Liver (tissue), 8 donors: ENCODE measurements at regions not wholly inside any gene's neighbourhood (a gene's known extent, or its start where the extent isn't known, plus 50 kb on each side); places are given as distances from the start of the nearest gene placed in this dataset.

Experiments used
- DNase-seq: peaks from one replicate; pipeline ENCODE4 v3.0.0-alpha.2; 2017; ENCODE audit warnings: low spot score
- H3K27ac ChIP-seq, 2 donors: one replicate each; pipeline ENCODE4 v1.7.0; 2013; ENCODE audit warnings: inconsistent platforms in 2 of 2, low read length in 2 of 2, control low read depth in 1 of 2, low read depth in 1 of 2, mild to moderate bottlenecking in 1 of 2
- H3K27me3 ChIP-seq, 4 donors: one replicate each; pipeline versions ENCODE4 v1.6.1 to v1.7.0; 2013; ENCODE audit warnings: low read length in 3 of 4, inconsistent platforms in 1 of 4, mild to moderate bottlenecking in 1 of 4, moderate library complexity in 1 of 4; ENCODE audit not compliant: control insufficient read depth in 4 of 4, insufficient read depth in 4 of 4
- H3K36me3 ChIP-seq, 4 donors: one replicate each; pipeline versions ENCODE4 v1.6.1 to v1.7.0; 2013; ENCODE audit warnings: low read length in 3 of 4, mild to moderate bottlenecking in 3 of 4, low read depth in 1 of 4, moderate library complexity in 1 of 4; ENCODE audit not compliant: control insufficient read depth in 4 of 4, insufficient read depth in 3 of 4
- H3K4me1 ChIP-seq, 4 donors: one replicate each; pipeline versions ENCODE4 v1.6.1 to v1.7.0; 2013; ENCODE audit warnings: low read length in 3 of 4, mild to moderate bottlenecking in 3 of 4, moderate library complexity in 1 of 4; ENCODE audit not compliant: control insufficient read depth in 4 of 4, insufficient read depth in 4 of 4
- H3K4me3 ChIP-seq, 3 donors: one replicate each; pipeline versions ENCODE4 v1.6.1 to v1.7.0; 2013; ENCODE audit warnings: low read length in 3 of 3, control low read depth in 1 of 3, low read depth in 1 of 3, mild to moderate bottlenecking in 1 of 3
- H3K9ac ChIP-seq, 2 donors: one replicate each; pipeline ENCODE4 v1.7.0; 2013; ENCODE audit warnings: low read length in 2 of 2, mild to moderate bottlenecking in 2 of 2, moderate library complexity in 2 of 2, control low read depth in 1 of 2, low read depth in 1 of 2
- H3K9me3 ChIP-seq, 4 donors: one replicate each; pipeline versions ENCODE4 v1.6.1 to v1.7.0; 2013; ENCODE audit warnings: low read length in 3 of 4; ENCODE audit not compliant: control insufficient read depth in 4 of 4
- ATF3 ChIP-seq: IDR thresholded peaks from 2 replicates; pipeline ENCODE4 v1.6.1; 2016; ENCODE audit warnings: antibody characterized with exemption
- CTCF ChIP-seq: fragments of 150-350 bp; IDR thresholded peaks from 2 replicates; pipeline ENCODE4 v1.5.1; 2017; ENCODE audit warnings: improper control_type of control experiment, low read depth, low read length; ENCODE audit not compliant: missing input control
- EGR1 ChIP-seq, 2 donors: IDR thresholded peaks; 2 replicates each; pipeline ENCODE4 v1.6.1; 2016 to 2018; ENCODE audit warnings: antibody characterized with exemption in 2 of 2, low read depth in 2 of 2
- FOXA1 ChIP-seq: IDR thresholded peaks from 2 replicates; pipeline ENCODE4 v1.6.1; 2016; ENCODE audit warnings: antibody characterized with exemption
- FOXA2 ChIP-seq: IDR thresholded peaks from 2 replicates; pipeline ENCODE4 v1.6.1; 2016; ENCODE audit warnings: antibody characterized with exemption
- GABPA ChIP-seq, 2 donors: IDR thresholded peaks in 1 of 2; conservative IDR thresholded peaks in 1 of 2; 2 replicates each; pipeline ENCODE4 v1.6.1; 2016; ENCODE audit warnings: antibody characterized with exemption in 2 of 2, mild to moderate bottlenecking in 1 of 2, moderate library complexity in 1 of 2
- HNF4A ChIP-seq, 2 donors: conservative IDR thresholded peaks; 2 replicates each; pipeline ENCODE4 v1.6.1; 2016; ENCODE audit warnings: antibody characterized with exemption in 2 of 2, mild to moderate bottlenecking in 2 of 2
- HNF4G ChIP-seq: IDR thresholded peaks from 2 replicates; pipeline ENCODE4 v1.6.1; 2016; ENCODE audit warnings: antibody characterized with exemption
- JUND ChIP-seq, 2 donors: IDR thresholded peaks; 2 replicates each; pipeline ENCODE4 v1.6.1; 2016; ENCODE audit warnings: antibody characterized with exemption in 2 of 2
- MAX ChIP-seq: IDR thresholded peaks from 2 replicates; pipeline ENCODE4 v1.6.1; 2016; ENCODE audit warnings: antibody characterized with exemption
- NR2F2 ChIP-seq: IDR thresholded peaks from 2 replicates; pipeline ENCODE4 v1.6.1; 2016; ENCODE audit warnings: antibody characterized with exemption
- RAD21 ChIP-seq, 2 donors: IDR thresholded peaks; 2 replicates each; pipeline ENCODE4 v1.6.1; 2016; ENCODE audit warnings: antibody characterized with exemption in 2 of 2, mild to moderate bottlenecking in 2 of 2
- REST ChIP-seq: IDR thresholded peaks from 2 replicates; pipeline ENCODE4 v1.6.1; 2016; ENCODE audit warnings: antibody characterized with exemption, mild to moderate bottlenecking
- RXRA ChIP-seq, 2 donors: IDR thresholded peaks; 2 replicates each; pipeline ENCODE4 v1.6.1; 2017 to 2018; ENCODE audit warnings: antibody characterized with exemption in 2 of 2, mild to moderate bottlenecking in 1 of 2
- SP1 ChIP-seq: IDR thresholded peaks from 2 replicates; pipeline ENCODE4 v1.6.1; 2018; ENCODE audit warnings: antibody characterized with exemption, mild to moderate bottlenecking
- TAF1 ChIP-seq: conservative IDR thresholded peaks from 2 replicates; pipeline ENCODE4 v1.6.1; 2016; ENCODE audit warnings: antibody characterized with exemption, mild to moderate bottlenecking
- YY1 ChIP-seq: IDR thresholded peaks from 2 replicates; pipeline ENCODE4 v1.6.1; 2016; ENCODE audit warnings: antibody characterized with exemption, mild to moderate bottlenecking
- ZBTB33 ChIP-seq: IDR thresholded peaks from 2 replicates; pipeline ENCODE4 v1.6.1; 2016; ENCODE audit warnings: antibody characterized with exemption
- WGBS: extraction: QIAGEN DNeasy Blood & Tissue Kit; methylation state at CpG from one replicate; pipeline ENCODE4 v1.1.7; 2013; 5-methylcytosine and 5-hydroxymethylcytosine counted together
- donor health status: healthy.
- donor health status: healthy.
- donor health status: healthy.
- donor health status: healthy.
- donor health status: healthy.

GRCh38 chr2:6448893-6449292 is 416.8 kb downstream of the CMPK2 start:
- Histone ChIP-seq H3K9me3 (no peaks in the 10 kb centered on the region), H3K36me3 (no peaks in the 10 kb centered on the region), H3K27ac (no peak overlapping the region), H3K9ac (no peak overlapping the region), H3K27me3 (peaks cover 0 to 4% (median 0%) of the 10 kb centered on the region in 4 donors), H3K4me1 (no peaks in the 10 kb centered on the region), H3K4me3 (no peak overlapping the region)
- TF ChIP-seq GABPA (IDR thresholded peaks at IDR 0.05 in 1 of 2, conservative IDR thresholded peaks at IDR 0.05 in 1 of 2) (no peak), MAX (no peak), FOXA2 (no peak), HNF4G (no peak), NR2F2 (no peak), SP1 (no peak), EGR1 (IDR thresholded peaks at IDR 0.05; ENCODE audit: low read depth in 2 of 2) (no peak), RAD21 (IDR thresholded peaks at IDR 0.05) (no peak), FOXA1 (no peak), TAF1 (no peak), CTCF (no peak), REST (no peak), YY1 (no peak), ZBTB33 (no peak), RXRA (IDR thresholded peaks at IDR 0.05) (no peak), ATF3 (no peak), JUND (IDR thresholded peaks at IDR 0.05) (no peak), HNF4A (conservative IDR thresholded peaks at IDR 0.05) (no peak)
- WGBS = 78% methylated on average over 7 of the region's 7 CpGs
- DNase-seq = no peak
